H1 (cell line): ENCODE measurements at regions not wholly inside any gene's neighbourhood (a gene's known extent, or its start where the extent isn't known, plus 50 kb on each side); places are given as distances from the start of the nearest gene placed in this dataset.

Source experiments
- CTCF ChIA-PET: fragments of 300-600 bp; sonication (Branson Sonifier 250); formaldehyde crosslinking; loops from one replicate; lab custom pipeline; 2021; ENCODE audit not compliant: partially characterized antibody; lab: Charles Lee
- POLR2A ChIA-PET: fragments of 300-600 bp; sonication (Branson Sonifier 250); formaldehyde crosslinking; loops from one replicate; lab custom pipeline; 2021; ENCODE audit warnings: inconsistent platforms; ENCODE audit not compliant: partially characterized antibody; lab: Charles Lee
- DNase-seq, 2 experiments: peaks; one replicate each; pipeline versions ENCODE4 v3.0.0 to v3.0.0-alpha.2; 2010 to 2022; ENCODE audit warnings: low spot score in 2 of 2, low read depth in 1 of 2, mixed read lengths in 1 of 2
- FAIRE-seq: peaks from 2 replicates; lab custom pipeline; 2011; peaks lifted over from hg19 to GRCh38; lab: Jason Lieb, UNC
- H2AFZ ChIP-seq: 2 replicates; pipeline ENCODE4 v1.8.1; 2012; ENCODE audit warnings: low read length, inconsistent platforms
- H2AK5ac ChIP-seq: 2 replicates; pipeline ENCODE4 v1.6.1; 2013; ENCODE audit warnings: low read depth, low read length
- H2BK120ac ChIP-seq: replicated peaks from 2 replicates; pipeline ENCODE3; 2013; ENCODE audit warnings: low read depth, low read length, inconsistent platforms
- H2BK12ac ChIP-seq: 2 replicates; pipeline ENCODE4 v1.6.1; 2013; ENCODE audit warnings: low read depth, low read length
- H2BK15ac ChIP-seq: 2 replicates; pipeline ENCODE4 v1.6.1; 2013; ENCODE audit warnings: low read length
- H2BK20ac ChIP-seq: 2 replicates; pipeline ENCODE4 v1.6.1; 2013; ENCODE audit warnings: low read length
- H2BK5ac ChIP-seq: 2 replicates; pipeline ENCODE4 v1.6.1; 2013; ENCODE audit warnings: low read depth, low read length
- H3K14ac ChIP-seq: 2 replicates; pipeline ENCODE4 v1.6.1; 2013; ENCODE audit warnings: inconsistent platforms; ENCODE audit not compliant: insufficient read length
- H3K18ac ChIP-seq: 2 replicates; pipeline ENCODE4 v1.6.1; 2013; ENCODE audit warnings: low read length; ENCODE audit errors: extremely low read depth
- H3K23ac ChIP-seq: 2 replicates; pipeline ENCODE4 v1.6.1; 2013; ENCODE audit warnings: inconsistent platforms; ENCODE audit not compliant: insufficient read length
- H3K23me2 ChIP-seq: 2 replicates; pipeline ENCODE4 v1.6.1; 2013; ENCODE audit warnings: low read depth, low read length
- H3K27ac ChIP-seq: 2 replicates; pipeline ENCODE4 v1.6.1; 2011; ENCODE audit warnings: low read depth, low read length, inconsistent platforms
- H3K27me3 ChIP-seq, 4 experiments: replicated peaks in 1 of 4; 1 replicate in 1 of 4; 2 replicates in 3 of 4; pipeline versions ENCODE4 v1.6.1 to v1.8.1; 2011 to 2013; ENCODE audit warnings: low read length in 3 of 4, mild to moderate bottlenecking in 3 of 4, inconsistent platforms in 2 of 4, mixed read lengths in 2 of 4, moderate library complexity in 1 of 4; ENCODE audit not compliant: control insufficient read depth in 3 of 4, insufficient read depth in 3 of 4; ENCODE audit errors: extremely low read depth in 1 of 4
- H3K36me3 ChIP-seq, 4 experiments: 2 replicates each; pipeline versions ENCODE4 v1.6.1 to v1.8.1; 2011 to 2013; ENCODE audit warnings: mild to moderate bottlenecking in 4 of 4, low read length in 3 of 4, moderate library complexity in 2 of 4, control low read depth in 1 of 4, inconsistent platforms in 1 of 4; ENCODE audit not compliant: insufficient read depth in 4 of 4, control insufficient read depth in 2 of 4
- H3K4ac ChIP-seq: replicated peaks from 2 replicates; pipeline ENCODE3; 2013; ENCODE audit warnings: low read length, low read depth, mixed read lengths, inconsistent platforms; ENCODE audit not compliant: insufficient read length
- H3K4me1 ChIP-seq, 4 experiments: replicated peaks in 1 of 4; 1 replicate in 1 of 4; 2 replicates in 3 of 4; pipeline versions ENCODE4 v1.6.1 to v1.8.1; 2011 to 2013; ENCODE audit warnings: low read length in 3 of 4, inconsistent platforms in 2 of 4, mixed read lengths in 1 of 4; ENCODE audit not compliant: insufficient read depth in 4 of 4, control insufficient read depth in 3 of 4
- H3K4me2 ChIP-seq, 2 experiments: 2 replicates each; pipeline versions ENCODE4 v1.6.1 to v1.8.1; 2011 to 2013; ENCODE audit warnings: low read depth in 2 of 2, low read length in 2 of 2, control low read depth in 1 of 2, inconsistent platforms in 1 of 2, mild to moderate bottlenecking in 1 of 2; ENCODE audit not compliant: insufficient read depth in 1 of 2
- H3K4me3 ChIP-seq, 4 experiments: fragments of 200-600, 300-600 bp in 1 of 4; sonication (generic), shearing (Covaris generic), sonication (Bioruptor Twin) in 1 of 4; 2 replicates each; pipeline versions ENCODE4 v1.5.1 to v1.8.1; 2011 to 2016; ENCODE audit warnings: low read length in 4 of 4, low read depth in 3 of 4, control low read depth in 2 of 4, inconsistent platforms in 2 of 4, mild to moderate bottlenecking in 2 of 4, mixed read lengths in 1 of 4, moderate library complexity in 1 of 4; ENCODE audit not compliant: insufficient read depth in 2 of 4; ENCODE audit errors: extremely low read depth in 1 of 4
- H3K56ac ChIP-seq: replicated peaks from 2 replicates; pipeline ENCODE3; 2013; ENCODE audit warnings: low read depth, mild to moderate bottlenecking, mixed read lengths, low read length, inconsistent platforms; ENCODE audit not compliant: insufficient read length
- H3K79me1 ChIP-seq: 2 replicates; pipeline ENCODE4 v1.6.1; 2013; ENCODE audit warnings: low read depth, low read length, control low read depth
- H3K79me2 ChIP-seq, 2 experiments: 2 replicates each; pipeline versions ENCODE4 v1.6.1 to v1.8.1; 2012 to 2013; ENCODE audit warnings: low read length in 2 of 2, mild to moderate bottlenecking in 2 of 2, inconsistent platforms in 1 of 2; ENCODE audit not compliant: insufficient read depth in 2 of 2, control insufficient read depth in 1 of 2
- H3K9ac ChIP-seq, 4 experiments: replicated peaks in 1 of 4; 1 replicate in 1 of 4; 2 replicates in 3 of 4; pipeline versions ENCODE4 v1.6.1 to v1.8.1; 2011 to 2013; ENCODE audit warnings: low read depth in 3 of 4, low read length in 3 of 4, control low read depth in 2 of 4, mild to moderate bottlenecking in 2 of 4, moderate library complexity in 2 of 4, inconsistent platforms in 1 of 4; ENCODE audit errors: extremely low read depth in 1 of 4
- H3K9me3 ChIP-seq, 2 experiments: 2 replicates each; pipeline versions ENCODE4 v1.6.1 to v1.8.1; 2012 to 2013; ENCODE audit warnings: mild to moderate bottlenecking in 2 of 2, moderate library complexity in 2 of 2, control low read depth in 1 of 2, inconsistent platforms in 1 of 2, low read depth in 1 of 2, low read length in 1 of 2, mixed read lengths in 1 of 2; ENCODE audit not compliant: insufficient read depth in 2 of 2
- H4K20me1 ChIP-seq, 2 experiments: replicated peaks in 1 of 2; 2 replicates each; pipeline versions ENCODE3 to v1.8.1; 2011 to 2013; ENCODE audit warnings: inconsistent platforms in 2 of 2, low read length in 2 of 2, mild to moderate bottlenecking in 1 of 2; ENCODE audit not compliant: insufficient read depth in 2 of 2, control insufficient read depth in 1 of 2
- H4K5ac ChIP-seq: 2 replicates; pipeline ENCODE4 v1.6.1; 2013; ENCODE audit warnings: low read length, low read depth, mixed read lengths, inconsistent platforms; ENCODE audit not compliant: insufficient read length
- H4K8ac ChIP-seq: 2 replicates; pipeline ENCODE4 v1.8.0; 2013; ENCODE audit warnings: mild to moderate bottlenecking, moderate library complexity, low read length, inconsistent platforms; ENCODE audit not compliant: insufficient read depth; ENCODE audit errors: extremely low read depth
- H4K91ac ChIP-seq: replicated peaks from 2 replicates; pipeline ENCODE3; 2013; ENCODE audit warnings: low read length, mixed read lengths, inconsistent platforms; ENCODE audit not compliant: insufficient read length
- CBX5 ChIP-seq: fragments of 300-800, 300-1000 bp; sonication (generic); IDR thresholded peaks from 2 replicates; pipeline ENCODE4 v1.7.1; 2016; ENCODE audit warnings: antibody characterized with exemption, low read length, low read depth
- E2F6 ChIP-seq: IDR thresholded peaks from 2 replicates; pipeline ENCODE4 v1.6.1; 2012; ENCODE audit warnings: inconsistent platforms
- FOSL1 ChIP-seq: IDR thresholded peaks from 2 replicates; pipeline ENCODE4 v1.6.1; 2011; ENCODE audit warnings: mild to moderate bottlenecking, low read depth, low read length, moderate library complexity; ENCODE audit not compliant: insufficient read depth
- POLR2AphosphoS5 ChIP-seq: IDR thresholded peaks from 2 replicates; pipeline ENCODE4 v1.6.1; 2011; ENCODE audit warnings: low read depth, low read length
- ZNF274 ChIP-seq: IDR thresholded peaks from 2 replicates; pipeline ENCODE4 v1.7.0; 2012; ENCODE audit warnings: low read length, borderline replicate concordance; ENCODE audit errors: extremely low read depth
- WGBS, 2 experiments: shearing (Covaris generic) in 1 of 2; methylation state at CpG; one replicate each; pipeline versions ENCODE4 v1.1.6 to v1.1.7; 2013 to 2015; ENCODE audit warnings: low lambda C conversion rate in 2 of 2, mixed read lengths in 2 of 2, inconsistent platforms in 1 of 2, low coverage in 1 of 2, missing lambda C conversion rate in 1 of 2; ENCODE audit not compliant: insufficient replicate concordance in 2 of 2, insufficient coverage in 1 of 2, insufficient read length in 1 of 2; ENCODE audit errors: extremely low coverage in 1 of 2, missing lambda C conversion rate in 1 of 2; 5-methylcytosine and 5-hydroxymethylcytosine counted together

DNA sequence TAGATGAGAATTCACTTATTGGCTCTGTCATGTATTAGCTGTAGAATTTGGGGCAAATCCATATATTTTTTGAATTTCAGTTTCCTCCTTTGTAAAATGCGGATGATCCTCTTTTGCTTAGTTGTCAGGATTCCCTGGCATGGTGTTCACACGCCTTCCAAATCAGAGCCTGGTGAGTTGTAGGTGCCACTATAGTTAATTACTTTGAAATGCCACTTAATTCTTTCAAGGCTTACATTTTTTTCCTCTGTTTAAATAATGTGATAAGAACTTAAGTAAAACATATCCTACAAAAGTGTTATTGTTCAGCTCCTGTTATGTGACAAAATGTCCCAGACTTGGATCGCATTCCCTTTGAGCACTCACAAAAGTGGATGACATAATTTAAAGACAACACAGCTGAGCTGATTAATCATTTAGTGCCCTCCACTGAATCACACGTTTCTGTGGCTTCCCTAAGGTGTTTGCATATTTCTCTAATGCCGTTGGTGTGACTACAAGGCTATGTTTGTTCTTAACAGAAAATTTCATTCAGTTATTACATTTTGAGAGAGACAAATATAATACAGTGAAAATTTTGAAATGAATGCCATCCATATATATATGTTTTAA lies 471.2 kb upstream of the CHST9 start:
- Histone ChIP-seq H3K18ac (no peak overlapping the region), H2BK120ac (no peak overlapping the region), H3K4me3 (no peak overlapping the region), H3K23me2 (no peaks in the 10 kb centered on the region), H4K20me1 (no peaks in the 10 kb centered on the region), H4K5ac (no peak overlapping the region), H3K36me3 (no peaks in the 10 kb centered on the region), H4K91ac (no peak overlapping the region), H2BK15ac (no peak overlapping the region), H2BK20ac (no peak overlapping the region), H3K14ac (no peak overlapping the region), H3K23ac (no peak overlapping the region), H3K4me2 (no peak overlapping the region), H2BK5ac (no peak overlapping the region), H3K9me3 (no peaks in the 10 kb centered on the region), H3K79me2 (no peaks in the 10 kb centered on the region), H3K27ac (no peak overlapping the region), H2AK5ac (no peak overlapping the region), H3K56ac (no peak overlapping the region), H3K4ac (no peak overlapping the region), H3K27me3 (no peaks in the 10 kb centered on the region), H3K79me1 (no peaks in the 10 kb centered on the region), H3K9ac (no peak overlapping the region), H4K8ac (no peak overlapping the region), H3K4me1 (no peaks in the 10 kb centered on the region; a peak in 1 of 7 replicates), H2BK12ac (no peak overlapping the region), H2AFZ (no peak overlapping the region)
- no peak for FAIRE-seq
- TF ChIP-seq CBX5 = no peak
- TF ChIP-seq POLR2AphosphoS5 = no peak
- TF ChIP-seq E2F6 = no peak
- TF ChIP-seq FOSL1 = no peak
- TF ChIP-seq ZNF274 = no peak
- WGBS, 2 experiments = 80% methylated on average over 5 of the region's 5 CpGs; no CpG with 5 or more reads in 1 of the 2 experiments
- POLR2A ChIA-PET = no interaction called here
- CTCF ChIA-PET = interaction anchor here (1.5 kb wide), 1 partner anchor 94 kb away, joined by 5 read pairs; no protein-coding TSS in a partner anchor
- DNase-seq = no peak
